ENCODE measurements at regions not wholly inside any gene's neighbourhood (a gene's known extent, or its start where the extent isn't known, plus 50 kb on each side); places are given as distances from the start of the nearest gene placed in this dataset.

DNA sequence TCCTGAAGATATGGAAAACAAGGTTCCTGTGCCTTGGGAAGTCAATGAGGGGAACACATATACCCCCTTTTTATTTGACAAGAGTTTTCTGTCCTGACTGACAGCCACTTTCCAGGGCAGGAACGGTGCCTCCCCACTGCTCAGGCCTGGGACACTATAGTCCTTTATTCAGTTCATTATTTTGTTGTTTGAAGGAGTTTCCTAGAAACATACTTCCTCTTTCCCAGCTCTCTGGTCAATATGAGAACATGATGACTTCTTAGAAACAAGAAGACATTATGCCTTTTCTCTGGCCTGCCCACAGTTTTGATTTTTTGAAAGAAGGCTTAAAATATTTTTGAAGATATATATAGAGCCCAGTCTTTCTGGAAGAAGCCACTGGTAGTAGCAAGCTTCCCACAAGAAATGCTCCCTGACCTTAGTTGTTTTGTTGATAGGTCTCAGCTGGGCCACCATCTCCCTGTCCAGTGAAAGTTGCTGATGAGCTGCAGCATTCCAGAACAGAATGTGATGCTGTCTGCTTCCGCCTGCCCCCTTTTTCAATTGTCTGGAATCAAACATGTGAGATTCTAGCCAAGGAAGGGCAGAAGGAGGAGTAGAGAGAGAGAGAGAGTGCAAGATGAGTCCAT is 122.7 kb upstream of the ADRA1D start:
- Histone ChIP-seq H3K9ac (ENCODE audit: low read length) (no peak overlapping the region), H3K4me1 (ENCODE audit: control insufficient read depth, insufficient read depth, low read length) (no peaks in the 10 kb centered on the region), H3K4me3 (ENCODE audit: low read length) (no peak overlapping the region), H3K27ac (ENCODE audit: low read depth, low read length) (no peak overlapping the region), H3K27me3 (ENCODE audit: control insufficient read depth, insufficient read depth, low read length) (no peaks in the 10 kb centered on the region), H3K36me3 (ENCODE audit: control insufficient read depth, insufficient read depth, low read length) (no peaks in the 10 kb centered on the region)

DNA sequence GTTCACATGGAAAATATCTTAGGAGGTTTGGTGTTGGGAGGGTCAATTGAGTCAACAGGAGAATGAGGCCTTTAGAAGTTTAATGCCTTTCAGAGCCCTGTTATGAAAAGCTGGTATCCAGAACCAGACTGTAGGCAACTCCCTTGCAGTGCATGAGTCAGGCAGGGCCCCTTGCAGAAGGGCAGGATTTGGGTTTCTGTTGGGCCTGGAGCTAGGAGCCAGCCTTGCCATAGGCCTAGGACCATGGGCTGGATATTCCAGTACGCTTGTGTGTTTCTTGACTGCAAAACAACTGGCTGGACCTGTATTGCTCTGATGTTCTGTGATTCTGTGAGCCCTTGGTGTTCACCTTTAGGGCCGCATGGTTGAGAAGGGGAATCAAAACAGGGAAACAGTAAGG is 121.8 kb upstream of the ADRA1D start:
- Histone ChIP-seq H3K27ac (ENCODE audit: low read depth, low read length) (no peak overlapping the region), H3K4me1 (ENCODE audit: control insufficient read depth, insufficient read depth, low read length) (no peaks in the 10 kb centered on the region), H3K9ac (ENCODE audit: low read length) (no peak overlapping the region), H3K4me3 (ENCODE audit: low read length) (no peak overlapping the region), H3K27me3 (ENCODE audit: control insufficient read depth, insufficient read depth, low read length) (no peaks in the 10 kb centered on the region), H3K36me3 (ENCODE audit: control insufficient read depth, insufficient read depth, low read length) (no peaks in the 10 kb centered on the region)

DNA sequence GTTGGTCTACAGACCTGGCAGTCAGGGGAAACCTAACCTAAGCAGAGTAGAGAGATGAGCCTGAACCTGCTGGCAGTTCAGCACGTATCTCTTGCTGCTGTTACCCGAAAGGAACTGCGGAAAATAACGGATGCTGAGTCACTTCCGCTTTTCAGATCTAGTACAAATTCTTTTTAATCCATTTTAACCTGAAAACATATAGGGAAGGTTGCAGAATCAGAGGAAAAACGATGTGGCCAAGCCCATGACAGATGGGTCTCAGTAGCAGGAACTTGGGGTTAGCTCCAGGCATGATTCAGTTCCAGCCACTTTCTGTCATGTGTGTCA is 120.7 kb upstream of the ADRA1D start:
- Histone ChIP-seq H3K4me3 (ENCODE audit: low read length) (no peak overlapping the region), H3K9ac (ENCODE audit: low read length) (no peak overlapping the region), H3K4me1 (ENCODE audit: control insufficient read depth, insufficient read depth, low read length) (no peaks in the 10 kb centered on the region), H3K27me3 (ENCODE audit: control insufficient read depth, insufficient read depth, low read length) (no peaks in the 10 kb centered on the region), H3K36me3 (ENCODE audit: control insufficient read depth, insufficient read depth, low read length) (no peaks in the 10 kb centered on the region), H3K27ac (ENCODE audit: low read depth, low read length) (no peak overlapping the region)

DNA sequence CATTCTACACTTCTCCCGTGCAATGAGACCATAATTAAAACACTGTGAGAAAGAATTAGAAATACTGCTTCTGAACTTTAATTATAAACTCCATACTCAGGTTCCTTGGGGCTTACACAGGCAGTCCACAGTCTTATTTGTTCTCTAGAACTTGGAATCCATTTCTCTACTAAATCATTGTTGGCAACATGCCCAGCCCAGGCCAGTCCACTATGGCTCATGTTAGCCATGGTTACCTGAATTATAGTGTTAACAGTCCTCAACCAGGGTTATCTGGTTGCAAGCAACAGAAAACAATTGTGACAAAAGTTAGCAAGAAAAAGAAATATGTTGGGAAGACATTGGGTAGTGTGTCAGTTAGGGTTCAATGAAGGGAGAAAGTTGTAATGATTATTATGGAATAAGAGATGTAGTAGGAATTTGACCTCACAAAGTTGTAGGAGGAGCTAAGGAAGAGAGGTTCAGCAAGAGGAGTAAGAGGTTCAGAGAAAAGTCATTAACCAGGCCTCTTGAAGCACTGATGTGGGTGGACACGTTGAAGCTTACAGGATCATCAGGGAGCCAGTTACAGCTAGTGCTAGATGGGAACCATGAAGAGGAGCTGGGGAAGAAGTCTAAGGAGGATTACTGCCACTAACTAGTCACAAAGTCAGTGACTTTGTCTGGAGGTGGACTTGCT is 120.2 kb upstream of the ADRA1D start:
- Histone ChIP-seq H3K9ac (ENCODE audit: low read length) (no peak overlapping the region), H3K4me1 (ENCODE audit: control insufficient read depth, insufficient read depth, low read length) (no peaks in the 10 kb centered on the region), H3K36me3 (ENCODE audit: control insufficient read depth, insufficient read depth, low read length) (no peaks in the 10 kb centered on the region), H3K27ac (ENCODE audit: low read depth, low read length) (no peak overlapping the region), H3K27me3 (ENCODE audit: control insufficient read depth, insufficient read depth, low read length) (no peaks in the 10 kb centered on the region), H3K4me3 (ENCODE audit: low read length) (no peak overlapping the region)

DNA sequence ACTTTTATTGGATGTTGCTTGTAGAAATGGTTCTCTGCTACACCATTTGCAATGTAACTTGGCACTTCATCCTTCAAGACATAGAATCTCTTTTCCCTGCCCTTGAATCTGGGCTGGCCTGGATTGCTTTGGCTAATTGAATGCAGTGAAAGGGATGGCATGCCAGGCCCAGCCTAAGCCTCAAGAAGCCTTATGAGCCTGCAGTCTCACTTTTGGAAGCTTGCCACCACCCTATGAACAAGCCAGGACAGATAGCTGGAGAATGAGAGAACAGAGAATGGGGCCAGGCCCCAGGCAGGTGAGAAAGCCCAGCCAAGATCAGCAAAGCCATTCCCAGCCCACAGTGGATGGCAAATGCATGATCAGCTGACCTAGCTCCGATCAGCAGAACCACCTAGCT is 117.0 kb upstream of the ADRA1D start:
- H3K36me3 ChIP-seq (ENCODE audit: control insufficient read depth, insufficient read depth, low read length): no peaks in the 10 kb centered on the region
- H3K27me3 ChIP-seq (ENCODE audit: control insufficient read depth, insufficient read depth, low read length): no peaks in the 10 kb centered on the region
- H3K4me1 ChIP-seq (ENCODE audit: control insufficient read depth, insufficient read depth, low read length): no peaks in the 10 kb centered on the region
- no peak overlapping the region for H3K4me3 ChIP-seq (ENCODE audit: low read length)
- no peak overlapping the region for H3K27ac ChIP-seq (ENCODE audit: low read depth, low read length)
- H3K9ac ChIP-seq (ENCODE audit: low read length): no peak overlapping the region

DNA sequence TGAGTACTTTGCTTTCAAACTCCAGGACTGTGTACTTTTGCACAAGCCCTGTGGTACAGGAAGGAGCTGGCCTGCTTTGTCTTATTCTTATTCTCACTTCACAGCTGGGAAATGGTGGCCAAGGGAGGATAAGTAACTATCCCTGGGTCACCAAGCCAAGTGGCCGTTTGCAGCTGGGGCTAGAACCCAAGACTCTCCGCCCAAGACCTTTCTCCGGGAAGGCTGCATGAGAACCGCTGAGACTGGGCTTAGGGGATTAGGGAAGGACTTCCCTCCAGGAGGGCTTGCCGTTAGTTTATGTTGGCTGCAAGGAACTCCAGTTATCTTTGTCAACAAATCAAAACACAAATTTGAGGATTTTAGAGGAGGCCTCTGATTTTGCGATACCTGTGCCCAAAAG is 109.5 kb upstream of the ADRA1D start:
- H3K9ac ChIP-seq (ENCODE audit: low read length): no peak overlapping the region
- no peak overlapping the region for H3K4me3 ChIP-seq (ENCODE audit: low read length)
- no peaks in the 10 kb centered on the region for H3K27me3 ChIP-seq (ENCODE audit: control insufficient read depth, insufficient read depth, low read length)
- no peak overlapping the region for H3K27ac ChIP-seq (ENCODE audit: low read depth, low read length)
- no peaks in the 10 kb centered on the region for H3K36me3 ChIP-seq (ENCODE audit: control insufficient read depth, insufficient read depth, low read length)
- H3K4me1 ChIP-seq (ENCODE audit: control insufficient read depth, insufficient read depth, low read length): no peaks in the 10 kb centered on the region

DNA sequence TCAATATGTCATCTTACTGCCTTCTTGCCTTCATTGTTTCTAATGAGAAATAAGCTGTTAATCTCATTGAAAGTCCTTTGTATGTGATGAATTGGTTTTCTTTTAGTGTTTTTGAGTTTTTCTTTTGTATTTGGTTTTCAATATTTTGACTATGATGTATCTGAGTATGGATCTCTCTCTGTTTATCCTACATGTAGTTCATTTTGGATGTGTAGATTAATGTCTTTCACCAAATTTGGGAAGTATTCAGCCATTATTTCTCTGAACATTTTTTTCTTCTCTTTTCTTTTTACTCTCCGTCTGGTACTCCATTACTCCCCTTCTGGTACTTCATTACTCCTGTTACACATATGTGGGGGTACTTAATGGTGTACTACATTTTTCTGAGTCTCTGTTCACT is 103.3 kb upstream of the ADRA1D start:
- Histone ChIP-seq H3K4me3 (ENCODE audit: low read length) (no peak overlapping the region), H3K4me1 (ENCODE audit: control insufficient read depth, insufficient read depth, low read length) (no peaks in the 10 kb centered on the region), H3K27me3 (ENCODE audit: control insufficient read depth, insufficient read depth, low read length) (no peaks in the 10 kb centered on the region), H3K36me3 (ENCODE audit: control insufficient read depth, insufficient read depth, low read length) (no peaks in the 10 kb centered on the region), H3K9ac (ENCODE audit: low read length) (no peak overlapping the region), H3K27ac (ENCODE audit: low read depth, low read length) (no peak overlapping the region)

DNA sequence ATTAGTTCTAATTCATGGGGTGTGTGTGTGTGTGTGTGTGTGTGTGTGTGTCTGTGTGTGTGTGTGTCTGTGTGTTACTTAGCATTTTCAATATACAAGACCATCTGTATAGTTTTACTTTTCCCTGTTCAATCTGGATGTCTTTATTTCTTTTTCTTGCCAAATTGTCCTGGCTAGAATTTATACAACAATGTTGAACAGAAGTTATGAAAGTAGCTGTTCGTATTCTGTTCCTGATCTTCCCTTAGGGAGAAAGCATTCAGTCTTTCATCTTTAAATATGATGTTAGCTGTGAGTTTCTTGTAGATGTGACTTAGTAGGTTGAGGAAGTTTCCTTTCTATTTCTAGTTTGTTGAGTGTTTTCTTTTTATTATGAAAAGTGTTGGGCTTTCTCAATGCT is 101.0 kb upstream of the ADRA1D start:
- no peak overlapping the region for H3K4me3 ChIP-seq (ENCODE audit: low read length)
- no peaks in the 10 kb centered on the region for H3K36me3 ChIP-seq (ENCODE audit: control insufficient read depth, insufficient read depth, low read length)
- no peaks in the 10 kb centered on the region for H3K4me1 ChIP-seq (ENCODE audit: control insufficient read depth, insufficient read depth, low read length)
- H3K27ac ChIP-seq (ENCODE audit: low read depth, low read length): no peak overlapping the region
- H3K27me3 ChIP-seq (ENCODE audit: control insufficient read depth, insufficient read depth, low read length): no peaks in the 10 kb centered on the region
- H3K9ac ChIP-seq (ENCODE audit: low read length): no peak overlapping the region

DNA sequence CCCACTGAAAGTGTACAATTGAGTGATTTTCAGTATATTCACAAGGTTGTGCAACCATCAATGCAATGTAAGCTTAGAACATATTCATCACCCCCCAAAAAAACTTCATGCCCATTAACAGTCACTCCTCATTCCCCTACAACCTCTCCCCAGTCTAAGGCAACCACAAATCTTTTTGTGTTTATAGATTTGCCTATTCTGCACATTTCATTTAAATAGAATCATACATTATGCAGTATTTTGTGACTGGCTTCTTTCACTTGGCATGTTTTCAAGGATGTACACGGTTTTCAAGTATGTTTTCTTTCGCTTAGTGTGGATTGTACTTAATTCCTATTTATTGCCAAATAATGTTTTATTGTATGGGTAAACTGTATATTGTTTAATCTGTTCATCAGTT is 95.6 kb upstream of the ADRA1D start:
- Histone ChIP-seq H3K36me3 (ENCODE audit: control insufficient read depth, insufficient read depth, low read length) (no peaks in the 10 kb centered on the region), H3K4me1 (ENCODE audit: control insufficient read depth, insufficient read depth, low read length) (no peaks in the 10 kb centered on the region), H3K27ac (ENCODE audit: low read depth, low read length) (no peak overlapping the region), H3K27me3 (ENCODE audit: control insufficient read depth, insufficient read depth, low read length) (no peaks in the 10 kb centered on the region), H3K4me3 (ENCODE audit: low read length) (no peak overlapping the region), H3K9ac (ENCODE audit: low read length) (no peak overlapping the region)

DNA sequence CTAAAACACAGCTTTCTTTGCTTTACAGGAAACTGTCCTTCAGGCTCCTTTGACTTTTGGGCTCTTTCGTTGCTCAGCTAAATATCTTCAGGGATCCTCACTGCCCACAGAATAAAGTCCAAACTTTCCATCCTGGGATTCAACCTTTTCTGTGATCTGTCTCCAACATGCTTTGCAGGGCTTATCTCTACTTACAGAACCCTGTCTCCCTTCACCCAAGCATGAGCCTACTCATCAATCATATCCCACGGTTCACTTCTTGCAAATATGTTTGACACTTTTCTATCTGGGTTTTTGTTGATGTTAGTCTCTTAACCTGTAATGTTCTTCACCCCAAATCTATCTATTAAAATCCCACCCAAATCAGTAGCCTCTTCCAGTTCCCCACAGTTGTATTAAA is 93.5 kb upstream of the ADRA1D start:
- no peaks in the 10 kb centered on the region for H3K36me3 ChIP-seq (ENCODE audit: control insufficient read depth, insufficient read depth, low read length)
- no peaks in the 10 kb centered on the region for H3K27me3 ChIP-seq (ENCODE audit: control insufficient read depth, insufficient read depth, low read length)
- no peak overlapping the region for H3K4me3 ChIP-seq (ENCODE audit: low read length)
- H3K4me1 ChIP-seq (ENCODE audit: control insufficient read depth, insufficient read depth, low read length): no peaks in the 10 kb centered on the region
- H3K27ac ChIP-seq (ENCODE audit: low read depth, low read length): no peak overlapping the region
- H3K9ac ChIP-seq (ENCODE audit: low read length): no peak overlapping the region

DNA sequence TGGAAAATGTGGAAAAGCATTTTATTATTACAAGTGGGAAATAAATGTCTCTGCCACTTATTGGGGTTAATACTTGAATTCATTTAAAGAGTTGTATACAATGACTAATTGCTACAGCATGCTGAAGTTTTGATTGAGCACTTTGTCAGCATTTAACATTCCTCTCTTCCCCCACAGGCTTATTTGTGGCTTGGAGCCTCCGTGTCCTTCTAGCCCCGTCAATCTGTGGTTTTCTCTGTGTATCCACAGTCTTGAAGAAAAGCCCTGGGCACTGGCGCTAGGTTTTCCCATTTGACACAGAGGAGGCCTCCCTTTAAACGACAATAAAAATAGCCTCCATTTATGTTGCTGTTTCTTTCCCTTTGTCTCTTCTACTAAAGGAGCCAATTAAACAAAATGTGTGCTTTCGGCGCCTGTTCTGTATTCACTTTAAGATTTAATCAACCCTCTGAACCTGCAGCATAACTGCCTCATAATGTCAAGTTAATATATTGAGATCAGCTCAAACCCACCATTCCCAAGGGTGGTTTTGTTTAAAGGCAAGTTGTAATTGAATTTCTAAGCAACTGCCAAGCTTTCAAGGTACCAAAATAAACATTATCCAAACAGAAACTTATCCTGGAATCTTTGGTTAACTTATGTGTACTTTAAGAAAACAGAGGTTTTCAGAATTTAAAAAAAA is 92.9 kb upstream of the ADRA1D start:
- Histone ChIP-seq H3K27ac (ENCODE audit: low read depth, low read length) (no peak overlapping the region), H3K4me3 (ENCODE audit: low read length) (no peak overlapping the region)

DNA sequence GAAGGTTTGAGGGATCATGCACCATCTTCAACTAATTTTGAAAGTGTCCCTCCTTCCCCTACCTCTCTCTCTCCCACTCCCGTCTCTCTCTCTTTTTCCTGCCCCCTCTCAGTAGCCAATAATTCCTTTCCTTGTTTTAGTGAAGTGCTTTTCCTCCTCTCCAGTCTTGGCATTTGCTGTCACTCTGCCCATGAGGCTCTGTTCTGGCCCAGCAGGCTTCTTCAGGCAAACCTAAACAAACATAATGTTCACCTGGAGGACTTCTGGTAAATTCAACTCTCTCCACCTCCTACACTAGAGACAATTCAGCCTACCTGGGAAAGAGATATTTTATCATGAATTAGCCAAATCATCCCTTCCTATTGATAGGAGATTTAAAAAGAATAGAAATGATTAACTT is 86.6 kb upstream of the ADRA1D start:
- no peaks in the 10 kb centered on the region for H3K4me1 ChIP-seq (ENCODE audit: control insufficient read depth, insufficient read depth, low read length)
- no peaks in the 10 kb centered on the region for H3K27me3 ChIP-seq (ENCODE audit: control insufficient read depth, insufficient read depth, low read length)
- no peak overlapping the region for H3K27ac ChIP-seq (ENCODE audit: low read depth, low read length)
- H3K9ac ChIP-seq (ENCODE audit: low read length): no peak overlapping the region
- no peaks in the 10 kb centered on the region for H3K36me3 ChIP-seq (ENCODE audit: control insufficient read depth, insufficient read depth, low read length)
- no peak overlapping the region for H3K4me3 ChIP-seq (ENCODE audit: low read length)

More for the DNA sequence above, 92.9 kb upstream of the ADRA1D start:
- Histone ChIP-seq H3K9ac (ENCODE audit: low read length) (no peak overlapping the region), H3K36me3 (ENCODE audit: control insufficient read depth, insufficient read depth, low read length) (no peaks in the 10 kb centered on the region), H3K4me1 (ENCODE audit: control insufficient read depth, insufficient read depth, low read length) (no peaks in the 10 kb centered on the region), H3K27me3 (ENCODE audit: control insufficient read depth, insufficient read depth, low read length) (no peaks in the 10 kb centered on the region)
